Large intestine (tissue), 3 donors: ENCODE measurements at regions not wholly inside any gene's neighbourhood (a gene's known extent, or its start where the extent isn't known, plus 50 kb on each side); places are given as distances from the start of the nearest gene placed in this dataset.
"Not testable (repeated sequence)": the region's sequence is repeated elsewhere in the genome, so short reads cannot be mapped to it uniquely, and the experiment has no call there.

Experiments
- DNase-seq, 2 donors: peaks; one replicate each; pipeline versions ENCODE4 v3.0.0 to v3.0.0-alpha.2; 2013
- H3K27ac ChIP-seq: one replicate; pipeline ENCODE4 v1.5.1; 2013; ENCODE audit warnings: low read length
- H3K27me3 ChIP-seq: 2 replicates; pipeline ENCODE4 v1.6.1; 2013; ENCODE audit warnings: low read length; ENCODE audit not compliant: control insufficient read depth, insufficient read depth
- H3K36me3 ChIP-seq: 2 replicates; pipeline ENCODE4 v1.6.1; 2013; ENCODE audit warnings: low read length; ENCODE audit not compliant: control insufficient read depth, insufficient read depth
- H3K4me1 ChIP-seq: one replicate; pipeline ENCODE4 v1.6.1; 2013; ENCODE audit warnings: low read length; ENCODE audit not compliant: control insufficient read depth, insufficient read depth
- H3K4me3 ChIP-seq: one replicate; pipeline ENCODE4 v1.5.1; 2013; ENCODE audit warnings: low read length
- H3K9me3 ChIP-seq: one replicate; pipeline ENCODE4 v1.6.1; 2013; ENCODE audit warnings: mild to moderate bottlenecking, low read depth, low read length, moderate library complexity; ENCODE audit not compliant: control insufficient read depth
- WGBS: methylation state at CpG from one replicate; pipeline ENCODE4 v1.1.5; 2013; ENCODE audit warnings: low lambda C conversion rate; ENCODE audit not compliant: insufficient coverage; 5-methylcytosine and 5-hydroxymethylcytosine counted together

DNA sequence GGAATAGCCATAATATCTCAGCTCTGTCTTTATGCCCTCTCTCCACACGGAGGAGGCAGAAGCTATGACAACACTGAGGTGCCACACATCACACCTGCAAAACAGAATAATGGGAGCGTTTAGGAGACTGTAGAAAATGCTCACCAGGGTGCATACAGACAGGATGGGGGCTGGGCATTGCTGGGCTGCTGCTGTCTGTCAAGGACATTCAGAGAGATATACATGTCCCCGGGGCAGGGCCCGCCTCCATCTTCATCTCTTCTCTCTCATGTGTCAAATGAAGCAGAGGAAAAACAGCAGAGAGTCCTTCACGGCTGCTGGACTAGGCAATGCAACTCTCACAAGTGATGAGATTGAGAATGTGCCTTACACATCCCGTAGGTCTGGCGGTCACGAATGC is 65.3 kb upstream of the DHRSX start:
- WGBS: no CpG with 5 or more reads among the region's 8 CpGs
- no peaks in the 10 kb centered on the region for H3K27me3 ChIP-seq

GRCh38 chrX:2561456-2561855 is 60.7 kb upstream of the DHRSX start:
- no peaks in the 10 kb centered on the region for H3K4me1 ChIP-seq
- WGBS: no CpG with 5 or more reads among the region's 7 CpGs
- no peak overlapping the region for H3K4me3 ChIP-seq
- H3K27ac ChIP-seq: no peak overlapping the region
- DNase-seq: no peak
- H3K36me3 ChIP-seq: no peaks in the 10 kb centered on the region
- no peaks in the 10 kb centered on the region for H3K27me3 ChIP-seq
- no peaks in the 10 kb centered on the region for H3K9me3 ChIP-seq

More for the DNA sequence above, 65.3 kb upstream of the DHRSX start:
- Histone ChIP-seq H3K27ac (no peak overlapping the region), H3K9me3 (no peaks in the 10 kb centered on the region), H3K36me3 (no peaks in the 10 kb centered on the region), H3K4me1 (no peaks in the 10 kb centered on the region), H3K4me3 (no peak overlapping the region)
- DNase-seq: no peak

DNA sequence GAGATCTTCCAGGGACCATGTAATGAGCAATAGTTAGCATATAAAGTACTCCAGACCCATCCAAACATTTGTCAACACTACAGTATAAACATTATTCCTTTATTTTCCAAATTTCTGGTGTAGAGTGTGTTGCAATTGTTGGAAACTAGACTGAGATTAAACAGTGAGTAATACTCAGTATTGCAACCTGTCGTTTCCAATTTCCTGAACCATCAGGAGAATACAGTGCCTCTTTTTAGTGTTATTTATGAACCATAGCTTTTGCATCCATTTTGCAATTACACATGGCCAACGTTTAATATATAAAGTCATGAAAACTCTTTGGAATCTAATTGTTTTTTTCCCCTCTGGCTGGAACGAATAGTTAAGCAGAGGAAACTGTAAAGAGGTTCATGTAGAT is 58.3 kb upstream of the DHRSX start:
- Histone ChIP-seq H3K27ac (no peak overlapping the region), H3K27me3 (no peaks in the 10 kb centered on the region), H3K9me3 (no peaks in the 10 kb centered on the region), H3K4me1 (no peaks in the 10 kb centered on the region), H3K4me3 (no peak overlapping the region), H3K36me3 (no peaks in the 10 kb centered on the region)
- WGBS: 90% methylated on average over 2 of the region's 3 CpGs
- no peak for DNase-seq

GRCh38 chrX:2554891-2555290 is 54.1 kb upstream of the DHRSX start:
- no peak for DNase-seq
- WGBS: 100% methylated on average over 1 of the region's 1 CpG
- H3K4me3 ChIP-seq: no peak overlapping the region
- no peaks in the 10 kb centered on the region for H3K36me3 ChIP-seq
- H3K27me3 ChIP-seq: peaks cover 4% of the 10 kb centered on the region
- H3K9me3 ChIP-seq: no peaks in the 10 kb centered on the region
- H3K4me1 ChIP-seq: no peaks in the 10 kb centered on the region
- no peak overlapping the region for H3K27ac ChIP-seq

- 100% methylated on average over 1 of the region's 6 CpGs for WGBS
- H3K36me3 ChIP-seq, H3K4me3 ChIP-seq, H3K9me3 ChIP-seq, DNase-seq, H3K27ac ChIP-seq, H3K27me3 ChIP-seq, H3K4me1 ChIP-seq: not testable (repeated sequence)
Observed at GRCh38 chrX:2554066-2554465, 53.3 kb upstream of the DHRSX start.

- Histone ChIP-seq H3K4me1 (no peaks in the 10 kb centered on the region), H3K9me3 (no peaks in the 10 kb centered on the region), H3K36me3 (no peaks in the 10 kb centered on the region), H3K27ac (no peak overlapping the region), H3K4me3 (no peak overlapping the region), H3K27me3 (peaks cover 4% of the 10 kb centered on the region)
- no CpG with 5 or more reads among the region's 7 CpGs for WGBS
- DNase-seq: no peak
Observed at GRCh38 chrX:2552621-2553201, 51.9 kb upstream of the DHRSX start.

- no peaks in the 10 kb centered on the region for H3K4me1 ChIP-seq
- no peak overlapping the region for H3K4me3 ChIP-seq
- no peak for DNase-seq
- WGBS: no CpG with 5 or more reads among the region's 9 CpGs
- H3K36me3 ChIP-seq: no peaks in the 10 kb centered on the region
- H3K9me3 ChIP-seq: no peaks in the 10 kb centered on the region
- H3K27me3 ChIP-seq: peaks cover 4% of the 10 kb centered on the region
- no peak overlapping the region for H3K27ac ChIP-seq
Observed at GRCh38 chrX:2550328-2551020, 49.7 kb upstream of the DHRSX start.
